Fibroblast of pulmonary artery (primary cell): ENCODE measurements at regions not wholly inside any gene's neighbourhood (a gene's known extent, or its start where the extent isn't known, plus 50 kb on each side); places are given as distances from the start of the nearest gene placed in this dataset.

Experiments
- DNase-seq: peaks from one replicate; pipeline ENCODE4 v3.0.0-alpha.2; 2010; ENCODE audit warnings: low read depth
- H3K4me3 ChIP-seq: replicated peaks from 2 replicates; pipeline ENCODE4 v1.5.1; 2011; ENCODE audit warnings: low read depth, mild to moderate bottlenecking, control low read depth, low read length, moderate library complexity
- CTCF ChIP-seq: IDR thresholded peaks from 2 replicates; pipeline ENCODE4 v1.5.1; 2011; ENCODE audit warnings: mild to moderate bottlenecking, control low read depth, low read length, inconsistent platforms; ENCODE audit errors: missing control alignments

DNA sequence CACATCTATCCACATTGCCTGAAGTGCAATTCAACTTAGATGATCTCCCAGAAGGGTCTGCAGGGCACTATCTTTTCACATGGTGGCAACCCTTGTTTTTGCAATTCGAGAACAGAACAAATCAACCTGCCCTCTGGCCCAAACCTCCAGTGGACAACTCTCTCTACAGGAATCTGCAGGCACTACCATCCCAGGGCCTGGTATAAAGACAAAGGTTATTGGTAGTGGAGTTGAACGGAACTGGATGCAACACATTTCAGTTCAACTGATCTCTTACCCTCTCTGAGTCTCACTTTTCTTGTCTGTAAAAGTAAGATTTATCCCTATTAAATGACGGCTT lies 153.2 kb upstream of the EGFLAM start:
- no peak overlapping the region for H3K4me3 ChIP-seq
- no peak for DNase-seq
- no peak for TF ChIP-seq CTCF

- H3K4me3 ChIP-seq, result no peak overlapping the region
- no peak for TF ChIP-seq CTCF
- DNase-seq, result no peak
These were observed 153.7 kb upstream of the EGFLAM start for GRCh38 chr5:38104497-38105230.

GRCh38 chr5:38101897-38102296 lies 156.5 kb upstream of the EGFLAM start:
- no peak overlapping the region for H3K4me3 ChIP-seq
- TF ChIP-seq CTCF, result no peak

GRCh38 chr5:38099205-38100168 lies 158.9 kb upstream of the EGFLAM start:
- no peak for DNase-seq
- no peak for TF ChIP-seq CTCF
- no peak overlapping the region for H3K4me3 ChIP-seq

More at GRCh38 chr5:38101897-38102296, 156.5 kb upstream of the EGFLAM start:
- no peak for DNase-seq

- no peak overlapping the region for H3K4me3 ChIP-seq
- DNase-seq, result no peak
- TF ChIP-seq CTCF, result no peak
These were observed 163.5 kb upstream of the EGFLAM start for GRCh38 chr5:38094889-38095288.

GRCh38 chr5:38093855-38094254 lies 164.5 kb upstream of the EGFLAM start:
- no peak for DNase-seq
- no peak for TF ChIP-seq CTCF
- H3K4me3 ChIP-seq, result no peak overlapping the region
